ENCODE measurements at regions not wholly inside any gene's neighbourhood (a gene's known extent, or its start where the extent isn't known, plus 50 kb on each side); places are given as distances from the start of the nearest gene placed in this dataset.

GRCh38 chr9:108060175-108060574 lies 570.6 kb upstream of the KLF4 start:
- Histone ChIP-seq H2AFZ (ENCODE audit: low read depth) (no peak overlapping the region), H3K4me2 (no peak overlapping the region), H3K4me1 (ENCODE audit: low read depth, poor library complexity, severe bottlenecking) (peaks cover 8% of the 10 kb centered on the region), H3K36me3 (ENCODE audit: insufficient read depth) (no peaks in the 10 kb centered on the region), H3K27me3 (ENCODE audit: insufficient read depth, low read depth) (no peaks in the 10 kb centered on the region), H3K79me2 (ENCODE audit: insufficient read depth, low read depth) (no peaks in the 10 kb centered on the region), H3K4me3 (IDR thresholded peaks at IDR 0.05; ENCODE audit: insufficient read depth, low read depth, low read length) (no peak overlapping the region), H4K20me1 (ENCODE audit: insufficient read depth) (no peaks in the 10 kb centered on the region), H3K27ac (no peak overlapping the region), H3K9ac (no peak overlapping the region)
- no peak for TF ChIP-seq CTCF (conservative IDR thresholded peaks at IDR 0.05; ENCODE audit: low read depth, low read length)

- no peak overlapping the region for H2AFZ ChIP-seq (ENCODE audit: low read depth)
- TF ChIP-seq CTCF (conservative IDR thresholded peaks at IDR 0.05; ENCODE audit: low read depth, low read length), result no peak
- no peak overlapping the region for H3K4me3 ChIP-seq (IDR thresholded peaks at IDR 0.05; ENCODE audit: insufficient read depth, low read depth, low read length)
- no peak overlapping the region for H3K27ac ChIP-seq
- no peak overlapping the region for H3K4me2 ChIP-seq
- H4K20me1 ChIP-seq (ENCODE audit: insufficient read depth), result no peaks in the 10 kb centered on the region
- H3K36me3 ChIP-seq (ENCODE audit: insufficient read depth), result no peaks in the 10 kb centered on the region
- no peak overlapping the region for H3K9ac ChIP-seq
- H3K79me2 ChIP-seq (ENCODE audit: insufficient read depth, low read depth), result no peaks in the 10 kb centered on the region
- no peaks in the 10 kb centered on the region for H3K27me3 ChIP-seq (ENCODE audit: insufficient read depth, low read depth)
- H3K4me1 ChIP-seq (ENCODE audit: low read depth, poor library complexity, severe bottlenecking), result peaks cover 8% of the 10 kb centered on the region
Measured at GRCh38 chr9:108058135-108058814, 568.7 kb upstream of the KLF4 start.

- Histone ChIP-seq H4K20me1 (ENCODE audit: insufficient read depth) (no peaks in the 10 kb centered on the region), H3K79me2 (ENCODE audit: insufficient read depth, low read depth) (no peaks in the 10 kb centered on the region), H3K9ac (no peak overlapping the region), H3K4me1 (ENCODE audit: low read depth, poor library complexity, severe bottlenecking) (peaks cover 8% of the 10 kb centered on the region), H3K27me3 (ENCODE audit: insufficient read depth, low read depth) (no peaks in the 10 kb centered on the region), H3K27ac (no peak overlapping the region), H3K36me3 (ENCODE audit: insufficient read depth) (no peaks in the 10 kb centered on the region), H3K4me3 (IDR thresholded peaks at IDR 0.05; ENCODE audit: insufficient read depth, low read depth, low read length) (no peak overlapping the region), H3K4me2 (no peak overlapping the region), H2AFZ (ENCODE audit: low read depth) (no peak overlapping the region)
- TF ChIP-seq CTCF (conservative IDR thresholded peaks at IDR 0.05; ENCODE audit: low read depth, low read length), result no peak
Measured at GRCh38 chr9:108057421-108058134, 568.0 kb upstream of the KLF4 start.

GRCh38 chr9:108056805-108057386 lies 567.3 kb upstream of the KLF4 start:
- H3K27ac ChIP-seq, result no peak overlapping the region
- no peak overlapping the region for H2AFZ ChIP-seq (ENCODE audit: low read depth)
- no peak overlapping the region for H3K4me3 ChIP-seq (IDR thresholded peaks at IDR 0.05; ENCODE audit: insufficient read depth, low read depth, low read length)
- TF ChIP-seq CTCF (conservative IDR thresholded peaks at IDR 0.05; ENCODE audit: low read depth, low read length), result no peak
- H3K79me2 ChIP-seq (ENCODE audit: insufficient read depth, low read depth), result no peaks in the 10 kb centered on the region
- H3K36me3 ChIP-seq (ENCODE audit: insufficient read depth), result no peaks in the 10 kb centered on the region
- H3K4me2 ChIP-seq, result no peak overlapping the region
- no peak overlapping the region for H3K9ac ChIP-seq
- H4K20me1 ChIP-seq (ENCODE audit: insufficient read depth), result no peaks in the 10 kb centered on the region
- peaks cover 8% of the 10 kb centered on the region for H3K4me1 ChIP-seq (ENCODE audit: low read depth, poor library complexity, severe bottlenecking)
- H3K27me3 ChIP-seq (ENCODE audit: insufficient read depth, low read depth), result no peaks in the 10 kb centered on the region

Measured in KMS-11 (cell line).